Activated CD8-positive, alpha-beta T cell treated with anti-CD3 and anti-CD28 coated beads, Interleukin-2, amount 10 ng/mL, durations not matched to agents 7 days and 5 days (primary cell): ENCODE measurements at regions not wholly inside any gene's neighbourhood (a gene's known extent, or its start where the extent isn't known, plus 50 kb on each side); places are given as distances from the start of the nearest gene placed in this dataset.

Source experiments
- ATAC-seq: fragments of 150-1000 bp; cut with Tn5 transposase; one replicate; pipeline ENCODE4 v1.10.0; 2021; ENCODE audit warnings: moderate library complexity
- CTCF ChIA-PET: fragments of 350-600 bp; sonication (Branson Sonifier 250); formaldehyde crosslinking; loops from one replicate; lab custom pipeline; 2021; ENCODE audit warnings: antibody characterized with exemption; lab: Charles Lee
- POLR2A ChIA-PET: fragments of 350-600 bp; sonication (Branson Sonifier 250); formaldehyde crosslinking; loops from one replicate; lab custom pipeline; 2021; ENCODE audit warnings: antibody characterized with exemption; lab: Charles Lee
- DNase-seq: peaks from one replicate; pipeline ENCODE4 v3.0.0-alpha.2; 2020
- H3K27ac Mint-ChIP-seq: one replicate; pipeline ENCODE4 v1.8.0; 2021; ENCODE audit warnings: mild to moderate bottlenecking, mixed read lengths
- H3K27me3 Mint-ChIP-seq: one replicate; pipeline ENCODE4 v1.8.0; 2021; ENCODE audit warnings: low read depth, mixed read lengths
- H3K36me3 Mint-ChIP-seq: one replicate; pipeline ENCODE4 v1.8.0; 2021; ENCODE audit warnings: low read depth, mixed read lengths
- H3K4me1 Mint-ChIP-seq: one replicate; pipeline ENCODE4 v1.8.0; 2021; ENCODE audit warnings: low read depth, mixed read lengths
- H3K4me3 Mint-ChIP-seq: one replicate; pipeline ENCODE4 v1.8.0; 2021; ENCODE audit warnings: mild to moderate bottlenecking, mixed read lengths
- H3K9me3 Mint-ChIP-seq: one replicate; pipeline ENCODE4 v1.8.0; 2022; ENCODE audit warnings: mixed read lengths; ENCODE audit not compliant: insufficient read depth

GRCh38 chr12:97260786-97261185, 201.8 kb upstream of the RMST start:
- ATAC-seq = no peak
- no peak for DNase-seq
- Mint-ChIP-seq H3K4me3 (no peak overlapping the region), H3K4me1 (no peaks in the 10 kb centered on the region), H3K36me3 (no peaks in the 10 kb centered on the region), H3K27me3 (no peaks in the 10 kb centered on the region), H3K27ac (no peak overlapping the region), H3K9me3 (no peaks in the 10 kb centered on the region)
- POLR2A ChIA-PET = no interaction called here
- CTCF ChIA-PET = no interaction called here

- CTCF ChIA-PET = no interaction called here
Measured at GRCh38 chr12:97267166-97267565, 195.4 kb upstream of the RMST start.

GRCh38 chr12:97267594-97268202, 194.9 kb upstream of the RMST start:
- Mint-ChIP-seq H3K36me3 (no peaks in the 10 kb centered on the region), H3K9me3 (no peaks in the 10 kb centered on the region), H3K27ac (no peak overlapping the region), H3K27me3 (no peaks in the 10 kb centered on the region), H3K4me3 (no peak overlapping the region), H3K4me1 (no peaks in the 10 kb centered on the region)
- ATAC-seq = no peak
- DNase-seq = no peak
- ChIA-PET POLR2A (no interaction called here), CTCF (no interaction called here)

More at GRCh38 chr12:97267166-97267565, 195.4 kb upstream of the RMST start:
- no peak for DNase-seq
- H3K27ac Mint-ChIP-seq = no peak overlapping the region
- H3K9me3 Mint-ChIP-seq = no peaks in the 10 kb centered on the region
- no peaks in the 10 kb centered on the region for H3K4me1 Mint-ChIP-seq
- POLR2A ChIA-PET = no interaction called here
- H3K36me3 Mint-ChIP-seq = no peaks in the 10 kb centered on the region
- H3K4me3 Mint-ChIP-seq = no peak overlapping the region
- H3K27me3 Mint-ChIP-seq = no peaks in the 10 kb centered on the region
- no peak for ATAC-seq

- no peaks in the 10 kb centered on the region for H3K4me1 Mint-ChIP-seq
- peaks cover 3% of the 10 kb centered on the region for H3K27me3 Mint-ChIP-seq
- CTCF ChIA-PET = interaction anchor here (1.2 kb wide), 1 partner anchor 36 kb away, joined by 3 read pairs; no protein-coding TSS in a partner anchor
- DNase-seq (no peak), ATAC-seq (no peak)
- no peaks in the 10 kb centered on the region for H3K9me3 Mint-ChIP-seq
- H3K36me3 Mint-ChIP-seq = no peaks in the 10 kb centered on the region
- no peak overlapping the region for H3K27ac Mint-ChIP-seq
- no peak overlapping the region for H3K4me3 Mint-ChIP-seq
- POLR2A ChIA-PET = no interaction called here
Measured at GRCh38 chr12:97272471-97272870, 190.1 kb upstream of the RMST start.

GRCh38 chr12:97274386-97274785, 188.2 kb upstream of the RMST start:
- ChIA-PET POLR2A (no interaction called here), CTCF (no interaction called here)
- Mint-ChIP-seq H3K27me3 (peaks cover 3% of the 10 kb centered on the region), H3K27ac (no peak overlapping the region), H3K9me3 (no peaks in the 10 kb centered on the region), H3K4me3 (no peak overlapping the region), H3K36me3 (no peaks in the 10 kb centered on the region), H3K4me1 (no peaks in the 10 kb centered on the region)
- DNase-seq (no peak), ATAC-seq (no peak)

- Mint-ChIP-seq H3K4me3 (no peak overlapping the region), H3K36me3 (no peaks in the 10 kb centered on the region), H3K4me1 (no peaks in the 10 kb centered on the region), H3K27ac (no peak overlapping the region), H3K27me3 (peaks cover 3% of the 10 kb centered on the region), H3K9me3 (no peaks in the 10 kb centered on the region)
- no peak for ATAC-seq
- POLR2A ChIA-PET = no interaction called here
- no peak for DNase-seq
- CTCF ChIA-PET = no interaction called here
Measured at GRCh38 chr12:97275256-97275655, 187.3 kb upstream of the RMST start.

- Mint-ChIP-seq H3K4me3 (no peak overlapping the region), H3K9me3 (no peaks in the 10 kb centered on the region), H3K27ac (no peak overlapping the region), H3K4me1 (no peaks in the 10 kb centered on the region), H3K27me3 (peaks cover 3% of the 10 kb centered on the region), H3K36me3 (no peaks in the 10 kb centered on the region)
- ATAC-seq (no peak), DNase-seq (no peak)
- POLR2A ChIA-PET = no interaction called here
- CTCF ChIA-PET = interaction anchor here (1.2 kb wide), 1 partner anchor 9 kb away, joined by 3 read pairs; no protein-coding TSS in a partner anchor
Measured at GRCh38 chr12:97275728-97276590, 186.6 kb upstream of the RMST start.

- ATAC-seq (no peak), DNase-seq (no peak)
- no peaks in the 10 kb centered on the region for H3K36me3 Mint-ChIP-seq
- H3K4me3 Mint-ChIP-seq = no peak overlapping the region
- H3K4me1 Mint-ChIP-seq = no peaks in the 10 kb centered on the region
- POLR2A ChIA-PET = no interaction called here
- no peak overlapping the region for H3K27ac Mint-ChIP-seq
- peaks cover 3% of the 10 kb centered on the region for H3K27me3 Mint-ChIP-seq
- CTCF ChIA-PET = interaction anchor here (1.2 kb wide), 1 partner anchor 9 kb away, joined by 3 read pairs; no protein-coding TSS in a partner anchor
- no peaks in the 10 kb centered on the region for H3K9me3 Mint-ChIP-seq
Measured at GRCh38 chr12:97276661-97277429, 185.8 kb upstream of the RMST start.

GRCh38 chr12:97283297-97283696, 179.3 kb upstream of the RMST start:
- POLR2A ChIA-PET = no interaction called here
- Mint-ChIP-seq H3K27ac (no peak overlapping the region), H3K27me3 (no peaks in the 10 kb centered on the region), H3K9me3 (no peaks in the 10 kb centered on the region), H3K36me3 (no peaks in the 10 kb centered on the region), H3K4me1 (no peaks in the 10 kb centered on the region), H3K4me3 (no peak overlapping the region)
- CTCF ChIA-PET = interaction anchor here (0.6 to 1.5 kb wide), 4 partner anchors 10 to 741 kb away, joined by 3 to 5 read pairs (median 4); no protein-coding TSS in a partner anchor
- DNase-seq (no peak), ATAC-seq (no peak)

GRCh38 chr12:97288531-97288930, 174.1 kb upstream of the RMST start:
- Mint-ChIP-seq H3K27ac (no peak overlapping the region), H3K4me1 (no peaks in the 10 kb centered on the region), H3K9me3 (no peaks in the 10 kb centered on the region), H3K36me3 (no peaks in the 10 kb centered on the region), H3K4me3 (no peak overlapping the region), H3K27me3 (no peaks in the 10 kb centered on the region)
- ChIA-PET CTCF (no interaction called here), POLR2A (no interaction called here)
- ATAC-seq = no peak
- no peak for DNase-seq

- Mint-ChIP-seq H3K9me3 (no peaks in the 10 kb centered on the region), H3K36me3 (no peaks in the 10 kb centered on the region), H3K4me3 (no peak overlapping the region), H3K4me1 (no peaks in the 10 kb centered on the region), H3K27me3 (no peaks in the 10 kb centered on the region), H3K27ac (no peak overlapping the region)
- CTCF ChIA-PET = no interaction called here
- ATAC-seq (no peak), DNase-seq (no peak)
- POLR2A ChIA-PET = no interaction called here
Measured at GRCh38 chr12:97292588-97292987, 170.0 kb upstream of the RMST start.

- ChIA-PET CTCF (no interaction called here), POLR2A (no interaction called here)
- no peak overlapping the region for H3K27ac Mint-ChIP-seq
- ATAC-seq (no peak), DNase-seq (no peak)
- no peaks in the 10 kb centered on the region for H3K36me3 Mint-ChIP-seq
- H3K9me3 Mint-ChIP-seq = no peaks in the 10 kb centered on the region
- no peaks in the 10 kb centered on the region for H3K4me1 Mint-ChIP-seq
- no peaks in the 10 kb centered on the region for H3K27me3 Mint-ChIP-seq
- H3K4me3 Mint-ChIP-seq = no peak overlapping the region
Measured at GRCh38 chr12:97293541-97293940, 169.1 kb upstream of the RMST start.
